Adrenal gland (tissue), 9 donors: ENCODE measurements at regions not wholly inside any gene's neighbourhood (a gene's known extent, or its start where the extent isn't known, plus 50 kb on each side); places are given as distances from the start of the nearest gene placed in this dataset.

Experiments
- DNase-seq, 7 donors: peaks; one replicate each; pipeline ENCODE4 v3.0.0-alpha.2; 2019 to 2020
- H3K27ac ChIP-seq, 5 donors: fragments of 200-600 bp; sonication (generic) in 4 of 5; 1 replicate in 3 of 5; 2 replicates in 2 of 5; pipeline versions ENCODE4 v1.5.1 to v1.8.0; 2016 to 2020; ENCODE audit warnings: mild to moderate bottlenecking in 1 of 5
- H3K27me3 ChIP-seq: fragments of 200-600 bp; 2 replicates; pipeline ENCODE4 v1.8.0; 2021
- H3K36me3 ChIP-seq, 2 donors: fragments of 200-600 bp; replicated peaks in 1 of 2; 1 replicate in 1 of 2; 2 replicates in 1 of 2; pipeline versions ENCODE4 v1.5.1 to v1.8.0; 2018 to 2022
- H3K4me1 ChIP-seq, 2 donors: fragments of 200-600 bp; replicated peaks in 1 of 2; 1 replicate in 1 of 2; 2 replicates in 1 of 2; pipeline versions ENCODE4 v1.5.1 to v1.8.0; 2018 to 2021
- H3K4me3 ChIP-seq, 4 donors: fragments of 200-600 bp; sonication (generic) in 3 of 4; one replicate each; pipeline ENCODE4 v1.5.1; 2016 to 2018
- H3K9me3 ChIP-seq, 3 donors: fragments of 200-600 bp; sonication (generic) in 1 of 3; replicated peaks in 1 of 3; 1 replicate in 2 of 3; 2 replicates in 1 of 3; pipeline versions ENCODE4 v1.5.1 to v1.8.0; 2016 to 2021
- CTCF ChIP-seq, 6 experiments: fragments of 450-650 bp in 4 of 6; fragments of 200-600 bp in 2 of 6; sonication (generic) in 1 of 6; IDR thresholded peaks; 1 replicate in 5 of 6; 2 replicates in 1 of 6; pipeline versions ENCODE4 v1.5.1 to v1.8.0; 2016 to 2021; ENCODE audit warnings: antibody characterized with exemption in 6 of 6, mild to moderate bottlenecking in 2 of 6, moderate library complexity in 1 of 6
- POLR2A ChIP-seq, 2 donors: fragments of 450-650 bp; IDR thresholded peaks; one replicate each; pipeline ENCODE4 v1.6.1; 2017; ENCODE audit warnings: antibody characterized with exemption in 2 of 2, mild to moderate bottlenecking in 2 of 2, moderate library complexity in 1 of 2
- WGBS, 4 donors: extraction: QIAGEN DNeasy Blood & Tissue Kit in 2 of 4; methylation state at CpG; one replicate each; pipeline versions ENCODE4 v1.1.5 to v1.1.7; 2013 to 2017; 5-methylcytosine and 5-hydroxymethylcytosine counted together
- intact Hi-C, 2 donors: fragments of 100-400 bp; cut with DNase I; formaldehyde crosslinking; loops; one replicate each; pipeline versions ENCODE4 v1.14.1 to v1.15.0; 2022 to 2023
- donor health status: healthy with polysubstance abuse.
- donor health status: Bipolar disorder and iron deficiency.
- donor health status: DM: yes; HTN: yes; CAD: no.
- donor health status: DM: no; HTN: no; CAD: no.
- donor health status: DM: no; HTN: no; CAD: no.

- H3K27me3 ChIP-seq, result no peaks in the 10 kb centered on the region
- WGBS, 4 donors, result 79 to 91% (median 86%) methylated on average over 4 of the region's 4 CpGs
- H3K36me3 ChIP-seq, result no peaks in the 10 kb centered on the region
- intact Hi-C loops, result no loop called here
- H3K4me1 ChIP-seq, result no peaks in the 10 kb centered on the region
- no peaks in the 10 kb centered on the region for H3K9me3 ChIP-seq
- no peak for DNase-seq
- H3K27ac ChIP-seq, result no peak overlapping the region
- H3K4me3 ChIP-seq, result no peak overlapping the region
- TF ChIP-seq POLR2A (IDR thresholded peaks at IDR 0.05) (no peak), CTCF (IDR thresholded peaks at IDR 0.05) (no peak)
Measured at GRCh38 chr18:70662588-70662987, 373.7 kb downstream of the SOCS6 start.

- H3K4me1 ChIP-seq, result no peaks in the 10 kb centered on the region
- TF ChIP-seq CTCF (IDR thresholded peaks at IDR 0.05) (no peak), POLR2A (IDR thresholded peaks at IDR 0.05) (no peak)
- H3K4me3 ChIP-seq, result no peak overlapping the region
- intact Hi-C loops, result no loop called here
- H3K9me3 ChIP-seq, result no peaks in the 10 kb centered on the region
- no peak for DNase-seq
- H3K27ac ChIP-seq, result no peak overlapping the region
- 43 to 50% (median 47%) methylated on average over 13 of the region's 13 CpGs for WGBS, 4 donors
- H3K36me3 ChIP-seq, result no peaks in the 10 kb centered on the region
- no peaks in the 10 kb centered on the region for H3K27me3 ChIP-seq
Measured at GRCh38 chr18:70659036-70659925, 370.4 kb downstream of the SOCS6 start.

- intact Hi-C loops, result no loop called here
- DNase-seq, result no peak
- Histone ChIP-seq H3K9me3 (no peaks in the 10 kb centered on the region), H3K27ac (no peak overlapping the region), H3K4me1 (no peaks in the 10 kb centered on the region), H3K4me3 (no peak overlapping the region), H3K27me3 (no peaks in the 10 kb centered on the region), H3K36me3 (no peaks in the 10 kb centered on the region)
- TF ChIP-seq POLR2A (IDR thresholded peaks at IDR 0.05) (no peak), CTCF (IDR thresholded peaks at IDR 0.05) (no peak)
Measured at GRCh38 chr18:70653671-70654070, 364.8 kb downstream of the SOCS6 start.

- TF ChIP-seq CTCF (IDR thresholded peaks at IDR 0.05), result no peak
- no peak for TF ChIP-seq POLR2A (IDR thresholded peaks at IDR 0.05)
- Histone ChIP-seq H3K9me3 (no peaks in the 10 kb centered on the region), H3K27ac (no peak overlapping the region), H3K4me1 (no peaks in the 10 kb centered on the region), H3K27me3 (no peaks in the 10 kb centered on the region), H3K36me3 (no peaks in the 10 kb centered on the region), H3K4me3 (no peak overlapping the region)
- WGBS, 4 donors, result 59 to 79% (median 74%) methylated on average over 2 of the region's 2 CpGs
- no peak for DNase-seq
- intact Hi-C loops, result no loop called here
Measured at GRCh38 chr18:70650878-70651277, 362.0 kb downstream of the SOCS6 start.
